ENCODE measurements at regions not wholly inside any gene's neighbourhood (a gene's known extent, or its start where the extent isn't known, plus 50 kb on each side); places are given as distances from the start of the nearest gene placed in this dataset.

DNA sequence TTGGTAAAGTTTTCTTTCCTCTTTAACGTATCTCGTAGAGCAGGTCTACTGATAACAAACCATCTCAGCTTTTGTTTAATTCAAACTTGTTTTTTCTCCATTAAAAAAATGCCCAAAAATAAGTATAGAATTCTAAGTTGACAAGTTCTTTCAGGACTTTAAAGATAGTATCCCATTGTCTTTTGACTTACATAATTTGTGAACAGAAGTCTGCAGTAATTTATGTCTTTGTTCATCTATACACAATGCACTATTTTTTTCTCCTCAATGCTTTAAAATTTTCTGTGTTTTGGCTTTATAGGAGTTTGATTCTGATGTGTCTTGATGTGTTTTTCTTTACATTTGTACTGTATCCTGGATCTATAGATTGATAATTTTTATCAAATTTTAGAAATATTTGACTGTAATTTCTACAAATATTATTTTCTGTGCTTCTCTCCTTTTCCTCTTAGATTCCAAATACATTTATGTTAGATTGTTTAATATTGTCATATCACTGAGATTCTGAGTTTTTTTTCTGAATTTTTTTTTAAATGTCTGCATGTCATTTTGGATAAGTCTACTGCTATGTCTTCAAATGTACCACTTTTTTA lies 143.3 kb downstream of the FTCDNL1 start:
- H3K4me3 ChIP-seq (ENCODE audit: low read depth, low read length) = no peak overlapping the region

DNA sequence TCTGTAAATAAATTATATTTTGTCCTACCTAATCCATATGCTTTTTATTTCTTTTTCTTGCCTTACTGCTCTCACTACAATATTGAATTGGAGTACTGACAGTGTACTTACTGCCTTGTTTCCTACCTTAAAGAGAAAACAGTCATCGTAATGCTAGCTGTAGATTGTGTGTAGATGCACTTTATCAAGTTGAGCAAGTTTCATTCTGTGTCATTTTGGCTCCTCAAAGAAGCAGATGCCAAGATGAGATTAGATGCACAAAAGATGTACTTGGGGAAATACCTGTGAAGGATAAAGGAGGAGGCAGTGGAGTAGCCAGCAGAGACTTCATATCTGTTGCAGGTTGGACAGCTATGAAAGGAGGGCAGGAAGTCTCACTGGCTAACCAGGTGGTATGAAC lies 145.5 kb downstream of the FTCDNL1 start:
- H3K4me3 ChIP-seq (ENCODE audit: low read depth, low read length) = no peak overlapping the region

DNA sequence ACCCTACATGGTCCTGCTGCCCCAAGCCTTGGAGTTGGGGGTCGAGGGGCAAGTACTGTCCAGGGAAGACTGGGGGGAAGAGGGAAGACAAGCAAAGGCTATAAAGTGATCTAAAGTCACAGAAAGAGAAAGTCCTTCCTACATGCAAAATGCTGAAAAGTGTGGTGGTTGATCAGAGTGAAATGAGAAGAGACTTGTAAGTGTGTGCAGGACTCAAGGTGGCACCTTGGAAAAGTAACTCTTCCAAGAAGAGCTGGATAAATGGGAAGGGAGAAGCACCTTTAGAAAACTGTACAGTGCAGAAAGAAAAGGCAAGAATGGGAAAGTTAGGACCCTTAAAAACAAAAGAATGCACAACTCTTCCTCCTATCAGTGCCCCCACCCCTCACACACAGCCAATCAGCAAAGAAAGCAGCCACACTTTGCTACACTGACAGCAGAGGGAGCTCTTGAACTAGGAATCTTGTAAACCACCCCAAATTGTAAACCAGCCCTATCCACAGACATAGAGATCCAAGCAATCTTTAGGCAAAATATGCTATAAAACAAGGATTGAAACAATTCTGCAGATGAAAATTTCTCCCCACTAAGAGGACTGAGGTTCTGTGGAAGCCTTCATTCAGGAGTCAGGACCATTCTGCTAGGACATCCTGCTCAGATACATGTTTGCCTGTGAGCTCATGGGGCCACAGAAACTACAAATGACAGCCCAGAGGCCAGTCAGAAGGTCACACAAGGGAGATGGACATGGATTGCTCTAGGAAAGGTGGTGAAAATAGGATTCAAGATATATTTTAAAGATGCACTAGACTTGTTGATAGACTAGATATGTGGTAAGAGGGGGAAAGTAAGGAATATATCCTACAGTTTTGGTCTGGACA lies 146.4 kb downstream of the FTCDNL1 start:
- no peak overlapping the region for H3K4me3 ChIP-seq (ENCODE audit: low read depth, low read length)

DNA sequence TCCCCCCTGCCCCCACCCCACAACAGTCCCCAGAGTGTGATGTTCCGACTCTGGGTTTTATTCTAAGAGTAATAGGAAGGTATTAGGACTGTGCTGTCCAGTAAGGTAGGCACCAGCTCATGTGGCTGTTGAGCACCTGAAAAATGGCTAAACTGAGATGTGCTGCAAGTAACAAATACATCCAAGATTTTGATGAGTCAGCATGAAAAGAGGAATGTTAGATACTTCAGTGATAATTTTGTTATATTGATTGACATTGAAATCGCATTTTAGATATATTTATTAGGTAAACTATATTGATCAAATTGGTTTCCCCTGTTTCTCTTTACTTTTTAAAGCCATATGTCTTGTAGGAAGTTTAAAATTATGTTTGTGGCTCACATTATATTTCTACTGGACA lies 147.8 kb downstream of the FTCDNL1 start:
- no peak overlapping the region for H3K4me3 ChIP-seq (ENCODE audit: low read depth, low read length)

DNA sequence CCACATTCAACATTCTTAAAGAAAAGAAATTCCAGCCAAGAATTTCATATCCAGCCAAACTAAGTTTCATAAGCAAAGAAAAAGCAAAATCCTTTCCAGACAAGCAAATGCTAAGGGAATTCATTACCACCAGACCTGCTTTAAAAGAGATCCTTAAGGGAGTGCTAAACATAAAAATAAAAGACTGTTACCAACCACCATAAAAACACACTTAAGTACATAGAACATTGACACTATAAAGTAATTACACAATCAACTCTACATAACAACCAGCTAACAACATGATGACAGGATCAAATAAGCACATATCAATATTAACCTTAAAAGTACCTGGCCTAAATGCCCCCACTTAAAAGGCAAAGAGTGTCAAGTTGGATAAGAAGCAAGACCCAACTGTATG lies 153.5 kb downstream of the FTCDNL1 start:
- H3K4me3 ChIP-seq (ENCODE audit: low read depth, low read length) = no peak overlapping the region

DNA sequence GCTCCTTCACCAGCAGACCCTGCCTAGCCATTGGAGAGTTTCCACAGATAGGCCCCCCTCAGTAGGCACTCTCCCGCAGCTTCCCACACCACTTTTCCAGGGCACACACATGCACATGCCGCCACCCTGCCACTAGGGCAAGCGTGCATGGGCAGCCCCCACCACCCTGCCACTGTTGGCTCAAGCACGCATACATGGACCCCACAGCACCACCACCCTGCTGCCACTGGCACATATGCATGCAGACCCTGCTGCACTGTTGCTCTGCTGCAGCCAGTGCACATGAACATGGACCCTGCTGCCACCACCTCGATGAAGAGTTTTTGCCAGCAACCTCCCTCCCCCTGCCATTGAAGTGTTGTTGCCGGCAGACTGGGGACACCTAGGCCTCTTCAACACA lies 154.9 kb downstream of the FTCDNL1 start:
- H3K4me3 ChIP-seq (ENCODE audit: low read depth, low read length) = no peak overlapping the region

DNA sequence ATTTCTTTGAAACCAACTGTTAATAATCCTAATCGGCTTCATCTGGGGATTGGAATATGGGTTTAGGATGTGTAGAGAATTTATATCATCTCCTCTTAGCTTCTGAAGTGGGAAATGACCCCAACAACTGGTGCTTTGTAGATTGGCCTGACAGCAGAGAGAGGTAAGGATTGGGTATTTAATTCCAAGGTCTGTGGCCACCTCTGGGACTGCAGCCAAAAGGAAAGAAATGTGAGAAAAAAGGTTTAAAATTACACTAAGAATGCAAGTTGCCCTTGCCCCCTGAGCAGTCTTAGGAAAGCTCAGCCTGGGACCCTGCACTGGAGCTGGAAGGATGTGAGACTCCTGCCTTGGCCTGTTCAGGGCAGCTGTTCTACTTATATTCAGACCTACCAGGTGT lies 157.1 kb downstream of the FTCDNL1 start:
- H3K4me3 ChIP-seq (ENCODE audit: low read depth, low read length) = no peak overlapping the region

DNA sequence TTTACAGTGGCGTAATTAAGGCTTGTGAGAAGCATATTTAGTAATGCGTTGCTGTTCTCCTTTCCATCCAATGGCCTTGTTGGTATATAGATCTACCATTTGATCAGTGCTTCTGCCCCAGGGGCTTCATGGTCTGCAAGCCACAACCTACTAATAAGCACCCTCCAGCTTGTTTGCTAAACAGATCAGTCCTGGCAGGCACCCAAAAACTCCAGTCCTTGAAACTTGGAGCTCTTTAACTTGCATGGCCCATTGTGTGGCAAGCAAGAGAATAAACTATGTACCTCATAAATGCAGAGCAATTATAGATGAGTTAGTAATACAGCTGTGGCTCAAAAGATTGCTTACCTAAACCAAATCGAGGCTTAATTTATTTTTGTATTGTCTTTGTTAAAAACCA lies 158.5 kb downstream of the FTCDNL1 start:
- no peak overlapping the region for H3K4me3 ChIP-seq (ENCODE audit: low read depth, low read length)

DNA sequence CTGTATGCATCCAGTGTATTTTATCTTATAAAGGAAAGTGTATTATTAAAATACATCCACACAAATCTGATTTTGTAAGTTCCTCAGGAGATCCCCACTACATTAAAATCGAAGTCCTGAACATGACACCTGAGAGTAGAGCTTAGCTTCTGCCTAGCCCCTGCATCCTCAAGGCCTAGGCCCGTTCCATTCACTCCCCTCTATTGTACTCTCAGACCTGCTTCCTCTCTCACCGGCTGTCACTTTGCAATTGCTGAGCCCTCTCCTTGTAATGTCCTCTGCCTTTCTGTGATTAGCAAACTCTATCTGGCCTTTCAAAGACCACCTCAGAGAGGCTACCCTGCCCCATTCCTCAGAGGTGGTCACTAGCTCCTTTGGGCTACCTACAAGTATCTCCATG lies 160.8 kb downstream of the FTCDNL1 start:
- no peak overlapping the region for H3K4me3 ChIP-seq (ENCODE audit: low read depth, low read length)

DNA sequence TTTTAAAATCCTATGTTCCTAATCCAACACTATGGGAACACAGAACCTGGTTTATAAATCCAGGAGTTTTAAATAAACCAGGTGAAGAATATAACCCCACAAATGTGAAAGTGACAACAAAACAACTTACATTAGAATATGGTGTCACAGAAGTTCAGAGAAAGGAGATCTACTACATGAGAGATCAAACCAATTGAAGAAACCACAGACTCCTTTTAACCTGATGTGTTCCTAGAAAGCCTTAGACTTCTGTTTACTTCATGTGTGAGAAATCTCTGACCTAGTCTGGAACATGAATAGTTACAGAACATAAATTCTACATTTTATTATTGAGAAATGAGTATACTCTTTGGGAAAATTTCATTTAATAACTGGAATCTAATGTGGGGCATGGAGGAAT lies 165.3 kb downstream of the FTCDNL1 start:
- no peak overlapping the region for H3K4me3 ChIP-seq (ENCODE audit: low read depth, low read length)

DNA sequence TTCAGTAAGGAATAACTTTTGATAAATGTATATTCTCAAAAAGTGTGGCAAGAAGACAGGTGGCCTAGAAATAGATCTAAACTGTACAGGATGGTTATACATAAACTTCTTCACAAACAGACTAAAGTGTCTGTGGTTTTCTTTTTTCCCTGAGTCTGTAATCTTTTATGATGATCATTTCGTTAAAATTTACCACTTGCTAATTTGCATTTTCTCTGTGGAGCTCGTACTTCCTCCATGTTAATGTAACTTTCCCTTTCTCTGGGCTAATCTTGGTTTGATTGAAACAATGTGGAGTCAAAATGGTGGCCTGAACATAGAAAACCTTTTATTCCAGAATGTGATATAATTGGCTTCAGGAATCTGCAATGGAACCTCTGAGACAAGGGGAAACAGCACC lies 166.2 kb downstream of the FTCDNL1 start:
- H3K4me3 ChIP-seq (ENCODE audit: low read depth, low read length) = no peak overlapping the region

DNA sequence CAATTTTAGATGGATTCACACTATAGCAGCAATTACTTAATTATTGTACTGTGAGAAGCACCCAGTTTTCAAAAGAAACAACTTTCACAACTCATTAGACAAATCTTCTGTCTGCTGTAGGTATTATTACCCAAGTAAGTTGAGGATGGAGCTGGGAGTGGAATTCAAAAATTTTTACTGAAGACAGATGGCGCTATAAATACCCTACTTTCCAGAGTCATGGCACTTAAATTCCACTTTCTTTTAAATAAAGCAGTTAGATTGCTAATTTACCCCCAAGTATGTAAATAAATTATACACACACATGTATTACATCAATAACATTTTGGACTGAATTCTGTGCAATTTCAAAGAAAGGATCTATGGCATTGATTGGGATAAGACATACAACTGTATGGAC lies 166.8 kb downstream of the FTCDNL1 start:
- H3K4me3 ChIP-seq (ENCODE audit: low read depth, low read length) = no peak overlapping the region

DNA sequence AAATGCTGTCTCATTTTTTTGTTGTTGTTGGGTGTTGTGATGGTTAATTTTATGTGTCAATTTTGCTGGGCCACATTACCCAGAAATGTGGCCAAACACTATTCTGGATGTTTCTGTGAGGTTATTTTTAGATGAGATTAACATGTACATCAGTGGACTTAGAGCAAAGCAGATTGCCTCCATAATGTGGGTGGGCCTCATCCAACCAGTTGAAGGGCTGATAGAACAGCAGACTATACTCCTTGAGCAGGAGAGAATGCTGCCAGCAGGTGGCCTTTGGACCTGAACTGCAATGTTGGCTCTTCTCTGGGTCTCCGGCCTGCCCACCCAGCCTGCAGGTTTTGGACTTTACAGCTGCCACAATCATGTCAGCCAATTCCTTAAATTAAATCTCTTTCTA lies 169.0 kb downstream of the FTCDNL1 start:
- no peak overlapping the region for H3K4me3 ChIP-seq (ENCODE audit: low read depth, low read length)

DNA sequence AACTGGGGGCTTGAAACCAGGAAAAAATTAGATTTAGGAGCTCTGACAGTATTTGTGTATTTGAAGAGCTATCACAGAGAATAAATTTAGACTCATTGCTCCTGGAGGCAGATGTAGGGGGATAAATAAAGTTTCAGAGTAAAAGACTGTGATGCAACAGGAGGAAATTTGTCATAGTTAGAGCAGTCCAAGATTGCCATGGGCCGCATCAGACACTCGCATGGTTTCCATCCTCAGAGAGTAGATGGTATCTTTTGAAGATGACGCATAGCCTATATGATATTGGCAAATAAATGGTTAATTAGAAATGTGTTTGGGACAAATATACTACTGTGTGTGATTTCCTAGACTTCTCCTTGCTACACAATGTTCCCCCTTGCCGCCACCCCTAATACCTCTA lies 170.5 kb downstream of the FTCDNL1 start:
- H3K4me3 ChIP-seq (ENCODE audit: low read depth, low read length) = no peak overlapping the region

DNA sequence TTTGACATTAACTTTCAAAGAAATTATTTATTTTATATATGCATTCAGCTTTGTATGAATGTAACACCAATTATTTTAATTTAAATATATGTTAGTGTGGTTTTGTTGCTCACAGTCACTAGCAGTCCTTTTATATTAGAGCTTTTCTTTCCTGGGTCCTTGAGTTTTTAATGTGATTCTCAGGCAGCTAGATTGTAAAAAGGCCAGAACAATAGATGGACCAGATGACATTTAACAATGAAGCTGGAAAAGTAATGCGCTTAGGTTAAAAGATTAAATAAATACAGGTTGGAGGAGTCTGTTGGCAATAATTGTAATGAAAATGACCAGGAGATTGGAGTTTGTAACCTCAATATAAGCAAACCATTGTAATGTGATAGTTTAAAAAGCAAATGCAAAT lies 171.1 kb downstream of the FTCDNL1 start:
- no peak overlapping the region for H3K4me3 ChIP-seq (ENCODE audit: low read depth, low read length)

DNA sequence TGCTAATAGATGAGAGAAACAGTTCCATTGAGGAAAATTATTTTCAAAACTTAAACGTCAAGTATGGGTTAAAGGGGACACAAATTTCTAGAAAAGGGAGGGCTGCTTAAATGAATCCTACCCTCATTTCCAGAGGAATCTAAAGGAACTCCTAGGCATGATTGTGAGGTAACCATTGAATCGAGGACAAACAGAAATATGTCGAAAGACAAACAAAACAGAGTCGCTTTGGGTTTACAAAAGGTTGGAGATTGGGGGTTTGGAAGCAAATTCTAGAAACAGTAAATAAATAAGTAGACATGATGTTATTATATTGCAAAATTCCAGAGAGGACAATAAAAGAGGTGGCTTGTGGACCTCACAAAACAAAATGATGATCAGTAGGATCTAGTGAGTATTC lies 173.1 kb downstream of the FTCDNL1 start:
- H3K4me3 ChIP-seq (ENCODE audit: low read depth, low read length) = no peak overlapping the region

DNA sequence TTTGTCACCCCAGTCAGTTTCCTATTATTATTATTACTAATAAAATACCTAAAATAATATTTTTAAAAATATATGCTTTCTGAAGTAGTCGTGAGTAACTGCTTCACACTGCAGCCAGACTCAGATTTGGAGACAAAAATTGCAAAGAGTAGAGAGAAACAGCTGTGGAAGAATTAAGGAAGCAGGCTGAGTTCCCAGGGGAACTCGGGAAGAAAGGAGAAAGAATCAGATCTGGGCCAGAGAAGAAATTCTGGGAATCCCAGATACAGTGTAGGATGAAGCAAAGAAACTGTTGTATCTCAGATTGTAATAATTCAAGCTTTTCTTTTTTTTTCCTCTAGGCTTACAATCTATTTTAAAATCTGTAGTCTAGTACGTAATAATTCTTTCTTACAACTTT lies 182.3 kb downstream of the FTCDNL1 start:
- no peak overlapping the region for H3K4me3 ChIP-seq (ENCODE audit: low read depth, low read length)

DNA sequence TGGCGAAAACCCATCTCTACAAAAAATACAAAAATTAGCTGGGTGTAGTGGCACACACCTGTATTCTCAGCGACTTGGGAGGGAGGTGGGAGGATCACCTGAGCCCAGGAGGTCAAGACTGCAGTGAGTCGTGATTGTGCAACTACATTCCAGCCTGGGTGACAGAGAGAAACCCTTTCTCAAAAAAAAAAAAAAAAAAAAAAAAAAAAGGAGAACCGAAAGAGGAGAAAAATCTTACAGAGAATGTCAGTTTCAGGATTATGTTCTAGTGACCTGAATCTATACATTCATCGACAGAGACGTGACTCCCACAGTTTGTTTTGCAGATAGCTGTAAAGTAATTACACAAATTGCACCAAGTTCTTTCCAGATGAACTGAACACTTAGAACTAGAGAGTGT lies 187.8 kb downstream of the FTCDNL1 start:
- no peak overlapping the region for H3K4me3 ChIP-seq (ENCODE audit: low read depth, low read length)

DNA sequence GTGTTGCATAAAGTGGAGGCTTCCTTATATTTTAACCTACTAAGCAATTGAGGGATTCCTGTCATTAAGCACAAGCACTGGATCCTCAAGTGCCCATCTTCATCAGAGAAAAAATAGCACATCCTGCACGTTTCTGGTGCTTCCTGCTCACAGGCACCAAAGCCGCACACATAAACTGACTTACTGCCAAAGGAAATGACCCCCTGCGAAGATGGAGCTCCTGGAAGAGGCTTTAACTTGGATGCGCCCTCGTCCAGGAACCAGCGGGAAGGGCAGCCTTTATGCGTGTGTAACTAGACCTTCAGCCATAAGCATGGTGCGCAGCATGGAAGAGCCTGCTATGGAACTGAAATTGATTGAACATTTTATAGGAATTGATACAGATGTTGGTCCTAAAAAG lies 188.7 kb downstream of the FTCDNL1 start:
- no peak overlapping the region for H3K4me3 ChIP-seq (ENCODE audit: low read depth, low read length)

DNA sequence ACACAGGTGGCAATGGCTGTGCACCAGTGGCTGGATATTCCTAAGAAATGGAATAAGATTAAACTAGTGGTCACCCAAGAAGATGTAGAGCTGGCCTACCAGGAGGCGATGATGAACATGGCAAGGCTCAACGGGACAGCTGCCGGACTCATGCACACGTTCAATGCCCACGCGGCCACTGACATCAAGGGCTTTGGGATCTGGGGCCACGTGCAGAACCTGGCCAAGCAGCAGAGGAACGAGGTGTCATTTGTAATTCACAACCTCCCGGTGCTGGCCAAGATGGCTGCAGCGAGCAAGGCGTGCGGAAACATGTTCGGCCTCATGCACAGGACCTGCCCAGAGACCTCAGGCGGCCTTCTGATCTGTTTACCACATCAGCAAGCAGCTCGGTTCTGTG lies 190.8 kb downstream of the FTCDNL1 start:
- no peak overlapping the region for H3K4me3 ChIP-seq (ENCODE audit: low read depth, low read length)

DNA sequence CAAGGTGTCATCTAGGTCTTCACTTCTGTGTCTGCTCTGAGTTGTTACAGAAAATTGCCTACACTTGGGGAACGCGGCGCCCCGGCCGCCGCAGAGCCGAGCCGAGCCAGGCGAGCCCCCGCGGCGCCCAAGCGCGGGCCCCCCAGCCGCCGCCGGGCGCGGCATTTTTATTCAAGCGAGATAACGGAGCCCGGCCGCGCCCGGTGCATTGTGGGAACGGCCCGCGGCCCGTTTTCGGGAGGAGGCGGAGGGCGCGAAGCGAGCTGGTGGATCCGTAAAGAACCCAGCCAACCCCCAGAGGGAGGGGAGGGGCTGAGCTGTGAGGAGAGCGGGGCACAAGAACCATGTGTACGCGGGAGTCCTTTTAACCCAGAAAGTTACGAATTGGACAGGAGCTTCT lies 191.8 kb downstream of the FTCDNL1 start:
- H3K4me3 ChIP-seq (ENCODE audit: low read depth, low read length) = peak overlapping the region; percentile 28

DNA sequence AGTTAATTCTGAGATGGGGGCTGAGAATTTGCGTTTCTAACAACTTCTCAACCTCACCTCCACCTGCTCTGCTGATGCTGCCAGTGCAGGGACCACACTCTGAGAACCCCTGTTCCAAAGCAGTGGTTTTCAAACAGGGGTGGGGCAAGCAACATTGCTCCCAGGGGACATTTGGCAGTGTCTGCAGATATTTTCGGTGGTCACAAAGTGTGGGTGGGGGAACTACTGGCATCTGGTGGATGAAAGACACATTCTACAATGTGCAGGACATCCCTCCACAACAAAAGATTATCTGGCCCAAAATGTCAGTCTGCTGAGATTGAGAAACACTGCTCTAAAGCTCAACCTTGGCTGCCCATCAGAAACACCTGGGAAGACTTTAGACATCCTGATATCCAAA lies 188.7 kb upstream of the SATB2 start:
- H3K4me3 ChIP-seq (ENCODE audit: low read depth, low read length) = no peak overlapping the region

DNA sequence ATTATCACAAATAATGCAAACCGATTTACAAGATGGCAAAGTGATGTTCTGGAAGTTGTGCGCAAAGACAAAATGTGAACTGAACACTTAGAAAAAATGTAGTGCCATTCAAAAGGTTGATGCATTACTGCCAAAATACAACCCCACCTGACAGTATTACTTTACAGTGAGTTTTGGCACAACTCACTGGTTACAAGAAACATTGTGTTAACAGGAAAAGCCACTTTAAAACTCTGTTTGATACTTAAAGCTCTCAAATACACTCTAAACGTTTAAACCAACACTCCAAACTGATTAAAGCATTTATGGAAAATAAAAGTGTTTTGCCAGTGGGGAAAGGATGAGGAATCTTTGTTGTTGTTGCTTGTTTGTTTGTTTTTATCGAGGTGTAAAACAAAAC lies 173.4 kb upstream of the SATB2 start:
- no peak overlapping the region for H3K4me3 ChIP-seq (ENCODE audit: low read depth, low read length)

All from iPS-11a (cell line).